IMR-90 (cell line): ENCODE measurements at regions not wholly inside any gene's neighbourhood (a gene's known extent, or its start where the extent isn't known, plus 50 kb on each side); places are given as distances from the start of the nearest gene placed in this dataset.
"Not testable (repeated sequence)": the region's sequence is repeated elsewhere in the genome, so short reads cannot be mapped to it uniquely, and the experiment has no call there.

ENCODE experiments used
- MAFK ChIP-seq: IDR thresholded peaks from 2 replicates; pipeline ENCODE4 v1.6.1; 2012; ENCODE audit warnings: low read depth, low read length, improper control_type of control experiment
- POLR2A ChIP-seq: IDR thresholded peaks from 2 replicates; pipeline ENCODE4 v1.6.1; 2012; ENCODE audit warnings: mild to moderate bottlenecking, low read depth, low read length
- RCOR1 ChIP-seq: IDR thresholded peaks from 2 replicates; pipeline ENCODE4 v1.6.1; 2012; ENCODE audit warnings: mild to moderate bottlenecking, low read length, improper control_type of control experiment; ENCODE audit not compliant: insufficient replicate concordance
- RFX5 ChIP-seq: IDR thresholded peaks from 2 replicates; pipeline ENCODE4 v1.8.0; 2012; ENCODE audit warnings: low read depth, mild to moderate bottlenecking, low read length, moderate library complexity
- SMC3 ChIP-seq: fragments of 150-350 bp; IDR thresholded peaks from 2 replicates; pipeline ENCODE4 v1.6.1; 2016; ENCODE audit warnings: low read depth, mild to moderate bottlenecking, antibody characterized with exemption, low read length, moderate library complexity
- TF ChIP-seq, protein P1 (sequence below): conservative IDR thresholded peaks from 2 replicates; pipeline ENCODE4 v1.5.1; 2012; ENCODE audit warnings: mild to moderate bottlenecking, low read depth, low read length, improper control_type of control experiment
- TF ChIP-seq, protein P2 (sequence below): fragments of 150-350 bp; IDR thresholded peaks from 2 replicates; pipeline ENCODE4 v1.6.1; 2016; ENCODE audit warnings: low read depth, mild to moderate bottlenecking, low read length, moderate library complexity, borderline replicate concordance
- TF ChIP-seq, protein P3 (sequence below): fragments of 150-350 bp; IDR thresholded peaks from 2 replicates; pipeline ENCODE4 v1.6.1; 2017; ENCODE audit warnings: mild to moderate bottlenecking, antibody characterized with exemption, low read length, low read depth

DNA sequence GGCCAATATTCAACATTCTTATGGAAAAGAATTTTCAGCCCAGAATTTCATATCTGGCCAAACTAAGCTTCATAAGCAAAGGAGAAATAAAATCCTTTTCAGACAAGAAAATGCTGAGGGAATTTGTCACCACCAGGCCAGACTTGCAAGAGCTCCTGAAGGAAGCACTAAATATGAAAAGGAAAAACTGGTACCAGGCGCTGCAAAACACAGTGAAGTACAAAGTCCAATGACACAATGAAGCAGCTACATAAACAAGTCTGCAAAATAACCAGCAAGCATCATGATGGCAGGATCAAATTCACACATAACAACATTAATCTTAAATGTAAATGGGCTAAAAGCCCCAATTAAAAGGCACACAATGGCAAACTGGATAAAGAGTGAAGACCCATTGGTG lies 126.2 kb downstream of the MTERF1 start:
- TF ChIP-seq POLR2A, SMC3, RCOR1, MAFK, RFX5: not testable (repeated sequence)
- TF ChIP-seq, protein P1, sequence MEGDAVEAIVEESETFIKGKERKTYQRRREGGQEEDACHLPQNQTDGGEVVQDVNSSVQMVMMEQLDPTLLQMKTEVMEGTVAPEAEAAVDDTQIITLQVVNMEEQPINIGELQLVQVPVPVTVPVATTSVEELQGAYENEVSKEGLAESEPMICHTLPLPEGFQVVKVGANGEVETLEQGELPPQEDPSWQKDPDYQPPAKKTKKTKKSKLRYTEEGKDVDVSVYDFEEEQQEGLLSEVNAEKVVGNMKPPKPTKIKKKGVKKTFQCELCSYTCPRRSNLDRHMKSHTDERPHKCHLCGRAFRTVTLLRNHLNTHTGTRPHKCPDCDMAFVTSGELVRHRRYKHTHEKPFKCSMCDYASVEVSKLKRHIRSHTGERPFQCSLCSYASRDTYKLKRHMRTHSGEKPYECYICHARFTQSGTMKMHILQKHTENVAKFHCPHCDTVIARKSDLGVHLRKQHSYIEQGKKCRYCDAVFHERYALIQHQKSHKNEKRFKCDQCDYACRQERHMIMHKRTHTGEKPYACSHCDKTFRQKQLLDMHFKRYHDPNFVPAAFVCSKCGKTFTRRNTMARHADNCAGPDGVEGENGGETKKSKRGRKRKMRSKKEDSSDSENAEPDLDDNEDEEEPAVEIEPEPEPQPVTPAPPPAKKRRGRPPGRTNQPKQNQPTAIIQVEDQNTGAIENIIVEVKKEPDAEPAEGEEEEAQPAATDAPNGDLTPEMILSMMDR = not testable (repeated sequence)
- TF ChIP-seq, protein P2, sequence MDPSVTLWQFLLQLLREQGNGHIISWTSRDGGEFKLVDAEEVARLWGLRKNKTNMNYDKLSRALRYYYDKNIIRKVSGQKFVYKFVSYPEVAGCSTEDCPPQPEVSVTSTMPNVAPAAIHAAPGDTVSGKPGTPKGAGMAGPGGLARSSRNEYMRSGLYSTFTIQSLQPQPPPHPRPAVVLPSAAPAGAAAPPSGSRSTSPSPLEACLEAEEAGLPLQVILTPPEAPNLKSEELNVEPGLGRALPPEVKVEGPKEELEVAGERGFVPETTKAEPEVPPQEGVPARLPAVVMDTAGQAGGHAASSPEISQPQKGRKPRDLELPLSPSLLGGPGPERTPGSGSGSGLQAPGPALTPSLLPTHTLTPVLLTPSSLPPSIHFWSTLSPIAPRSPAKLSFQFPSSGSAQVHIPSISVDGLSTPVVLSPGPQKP = not testable (repeated sequence)
- TF ChIP-seq, protein P3, sequence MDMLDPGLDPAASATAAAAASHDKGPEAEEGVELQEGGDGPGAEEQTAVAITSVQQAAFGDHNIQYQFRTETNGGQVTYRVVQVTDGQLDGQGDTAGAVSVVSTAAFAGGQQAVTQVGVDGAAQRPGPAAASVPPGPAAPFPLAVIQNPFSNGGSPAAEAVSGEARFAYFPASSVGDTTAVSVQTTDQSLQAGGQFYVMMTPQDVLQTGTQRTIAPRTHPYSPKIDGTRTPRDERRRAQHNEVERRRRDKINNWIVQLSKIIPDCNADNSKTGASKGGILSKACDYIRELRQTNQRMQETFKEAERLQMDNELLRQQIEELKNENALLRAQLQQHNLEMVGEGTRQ = not testable (repeated sequence)
